ENCODE measurements at regions not wholly inside any gene's neighbourhood (a gene's known extent, or its start where the extent isn't known, plus 50 kb on each side); places are given as distances from the start of the nearest gene placed in this dataset.

- no peak for TF ChIP-seq CHD7 (IDR thresholded peaks at IDR 0.05; ENCODE audit: insufficient replicate concordance, low read length)
- TF ChIP-seq JUND (IDR thresholded peaks at IDR 0.05; ENCODE audit: low read length) = no peak
- no peak for TF ChIP-seq POU5F1 (IDR thresholded peaks at IDR 0.05; ENCODE audit: low read depth, low read length)
- no peak for TF ChIP-seq EGR1 (IDR thresholded peaks at IDR 0.05; ENCODE audit: borderline replicate concordance, low read depth, low read length)
- no peak for TF ChIP-seq CREB1 (IDR thresholded peaks at IDR 0.05)
- TF ChIP-seq TCF12 (IDR thresholded peaks at IDR 0.05; ENCODE audit: low read depth, low read length) = no peak
- no peak for TF ChIP-seq CHD1 (IDR thresholded peaks at IDR 0.05; ENCODE audit: low read depth, low read length)
- TF ChIP-seq SUZ12 (IDR thresholded peaks at IDR 0.05; ENCODE audit: low read length) = no peak
- no peak for TF ChIP-seq USF2 (IDR thresholded peaks at IDR 0.05; ENCODE audit: low read length)
- TF ChIP-seq CTBP2 (IDR thresholded peaks at IDR 0.05; ENCODE audit: borderline replicate concordance, insufficient read depth, insufficient read length, low read length) = no peak
- TF ChIP-seq NANOG (IDR thresholded peaks at IDR 0.05; ENCODE audit: insufficient read depth, low read depth, low read length, poor library complexity, severe bottlenecking) = no peak
- no peak for TF ChIP-seq BRCA1 (IDR thresholded peaks at IDR 0.05; ENCODE audit: low read depth, low read length)
Measured at GRCh38 chr3:177902876-177903275, 633.4 kb upstream of the KCNMB2 start (continued).
